GM21381 (cell line): ENCODE measurements at regions not wholly inside any gene's neighbourhood (a gene's known extent, or its start where the extent isn't known, plus 50 kb on each side); places are given as distances from the start of the nearest gene placed in this dataset.
"Not testable (repeated sequence)": the region's sequence is repeated elsewhere in the genome, so short reads cannot be mapped to it uniquely, and the experiment has no call there.

Source experiments
- ATAC-seq: cut with Tn5 transposase; IDR thresholded peaks from one replicate; pipeline ENCODE4 v1.9.1; 2021; ENCODE audit warnings: mild to moderate bottlenecking, moderate library complexity; ENCODE audit not compliant: unreplicated experiment

GRCh38 chr20:47867831-47868230, 82.5 kb upstream of the SULF2 start:
- no peak for ATAC-seq

GRCh38 chr20:47866480-47866879, 81.2 kb upstream of the SULF2 start:
- ATAC-seq: no peak

- no peak for ATAC-seq
Measured at GRCh38 chr20:47865912-47866311, 80.6 kb upstream of the SULF2 start.

- no peak for ATAC-seq
Measured at GRCh38 chr20:47865451-47865850, 80.2 kb upstream of the SULF2 start.

- ATAC-seq: no peak
Measured at GRCh38 chr20:47863981-47864380, 78.7 kb upstream of the SULF2 start.

GRCh38 chr20:47863315-47863965, 78.2 kb upstream of the SULF2 start:
- ATAC-seq: no peak

- no peak for ATAC-seq
Measured at GRCh38 chr20:47862574-47863240, 77.4 kb upstream of the SULF2 start.

- ATAC-seq: no peak
Measured at GRCh38 chr20:47861116-47861515, 75.8 kb upstream of the SULF2 start.

GRCh38 chr20:47860049-47860830, 75.0 kb upstream of the SULF2 start:
- ATAC-seq: no peak

GRCh38 chr20:47859278-47859677, 74.0 kb upstream of the SULF2 start:
- no peak for ATAC-seq

GRCh38 chr20:47857569-47858464, 72.5 kb upstream of the SULF2 start:
- no peak for ATAC-seq

GRCh38 chr20:47857187-47857568, 71.9 kb upstream of the SULF2 start:
- no peak for ATAC-seq

GRCh38 chr20:47855799-47856198, 70.5 kb upstream of the SULF2 start:
- ATAC-seq: no peak

- ATAC-seq: no peak
Measured at GRCh38 chr20:47854687-47855212, 69.5 kb upstream of the SULF2 start.

GRCh38 chr20:47851774-47852173, 66.5 kb upstream of the SULF2 start:
- no peak for ATAC-seq

- no peak for ATAC-seq
Measured at GRCh38 chr20:47850146-47850545, 64.9 kb upstream of the SULF2 start.

GRCh38 chr20:47849596-47849995, 64.3 kb upstream of the SULF2 start:
- no peak for ATAC-seq

- ATAC-seq: no peak
Measured at GRCh38 chr20:47849006-47849405, 63.7 kb upstream of the SULF2 start.

- not testable (repeated sequence) for ATAC-seq
Measured at GRCh38 chr20:47848534-47848933, 63.3 kb upstream of the SULF2 start.

- ATAC-seq: no peak
Measured at GRCh38 chr20:47847884-47848485, 62.7 kb upstream of the SULF2 start.
